ENCODE measurements at regions not wholly inside any gene's neighbourhood (a gene's known extent, or its start where the extent isn't known, plus 50 kb on each side); places are given as distances from the start of the nearest gene placed in this dataset.

- TF ChIP-seq POLR2A (IDR thresholded peaks at IDR 0.05) (no peak), CTCF (IDR thresholded peaks at IDR 0.05) (no peak), POLR2AphosphoS5 (IDR thresholded peaks at IDR 0.05; ENCODE audit: insufficient read depth in 1 of 2, low read depth in 1 of 2) (no peak)
Measured at GRCh38 chr9:130785053-130785452, 50.0 kb upstream of the ABL1 start.

Measured in vagina (tissue), 2 donors.